ENCODE measurements at regions not wholly inside any gene's neighbourhood (a gene's known extent, or its start where the extent isn't known, plus 50 kb on each side); places are given as distances from the start of the nearest gene placed in this dataset.
"Not testable (repeated sequence)": the region's sequence is repeated elsewhere in the genome, so short reads cannot be mapped to it uniquely, and the experiment has no call there.

DNA sequence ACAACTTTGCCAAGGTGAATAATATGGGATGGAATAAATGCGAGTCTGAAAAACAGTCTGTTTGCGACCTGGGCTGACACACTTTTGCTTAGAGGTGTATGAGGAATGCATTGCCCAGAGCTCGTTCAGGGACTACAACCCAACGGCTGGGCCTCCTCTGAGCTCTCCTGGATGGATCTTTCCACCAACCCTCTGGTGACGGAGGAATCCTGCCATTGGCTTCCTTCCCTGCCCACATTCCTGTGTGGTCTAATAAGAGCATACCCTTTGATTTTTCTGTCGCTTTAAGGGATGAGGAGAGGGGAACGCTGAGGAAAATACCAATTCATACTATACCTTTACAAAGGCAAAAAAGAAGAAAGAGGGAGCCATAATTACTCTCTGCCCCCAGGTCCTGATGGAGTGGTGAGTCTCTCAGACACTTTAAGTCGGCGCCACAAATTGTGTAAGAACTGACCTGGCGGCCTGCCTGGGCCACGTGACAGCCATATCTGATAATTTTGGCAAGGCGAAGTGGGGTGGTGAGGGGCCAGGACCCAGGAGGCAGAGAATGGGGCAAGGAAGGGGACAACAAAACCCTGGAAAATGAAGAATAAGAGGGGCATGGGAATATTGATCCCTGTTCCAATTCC is 265.2 kb upstream of the MSX2 start:
- peaks cover 3% of the 10 kb centered on the region for H3K4me1 Mint-ChIP-seq (ENCODE audit: low read depth)
- no peaks in the 10 kb centered on the region for H3K9me3 Mint-ChIP-seq
- H3K27me3 Mint-ChIP-seq (ENCODE audit: low read depth) = peaks cover 2% of the 10 kb centered on the region
- H3K4me3 Mint-ChIP-seq = no peak overlapping the region
- no peak for DNase-seq (ENCODE audit: low spot score)
- H3K27ac Mint-ChIP-seq = no peak overlapping the region
- no peaks in the 10 kb centered on the region for H3K36me3 Mint-ChIP-seq (ENCODE audit: low read depth)

DNA sequence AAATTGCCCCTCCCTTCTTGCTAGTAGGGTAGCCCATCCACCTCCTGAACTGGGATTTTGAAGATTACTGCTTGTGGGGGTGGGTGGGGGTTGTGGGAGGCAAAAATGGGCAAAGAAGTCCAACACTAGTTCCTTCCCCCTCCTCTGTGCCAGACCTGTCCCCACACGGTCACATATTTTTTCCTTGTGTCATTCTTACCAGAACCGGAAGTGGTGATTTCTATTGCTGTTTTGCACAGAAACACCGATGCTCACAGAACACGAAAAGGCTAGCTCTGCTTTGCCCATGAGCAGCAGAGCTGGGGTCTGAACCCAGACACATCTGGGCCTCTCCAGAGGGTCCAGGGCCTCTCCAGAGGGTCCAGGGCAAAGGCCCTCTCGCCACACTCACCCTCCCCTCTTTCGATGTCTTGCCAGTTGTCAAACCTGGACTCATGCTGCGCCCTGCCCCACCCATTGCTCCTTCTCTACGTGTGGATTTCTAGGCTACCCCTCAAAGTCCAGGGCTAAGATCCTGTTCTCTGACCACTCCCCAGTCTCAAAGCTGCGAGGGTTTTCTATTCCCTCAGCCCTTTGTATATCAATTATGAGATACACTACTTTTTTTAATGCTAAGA is 264.4 kb upstream of the MSX2 start:
- Mint-ChIP-seq H3K27me3 (ENCODE audit: low read depth) (peaks cover 2% of the 10 kb centered on the region), H3K36me3 (ENCODE audit: low read depth) (no peaks in the 10 kb centered on the region), H3K4me1 (ENCODE audit: low read depth) (no peaks in the 10 kb centered on the region), H3K4me3 (no peak overlapping the region), H3K27ac (no peak overlapping the region), H3K9me3 (peaks cover 3% of the 10 kb centered on the region)
- DNase-seq (ENCODE audit: low spot score) = no peak

DNA sequence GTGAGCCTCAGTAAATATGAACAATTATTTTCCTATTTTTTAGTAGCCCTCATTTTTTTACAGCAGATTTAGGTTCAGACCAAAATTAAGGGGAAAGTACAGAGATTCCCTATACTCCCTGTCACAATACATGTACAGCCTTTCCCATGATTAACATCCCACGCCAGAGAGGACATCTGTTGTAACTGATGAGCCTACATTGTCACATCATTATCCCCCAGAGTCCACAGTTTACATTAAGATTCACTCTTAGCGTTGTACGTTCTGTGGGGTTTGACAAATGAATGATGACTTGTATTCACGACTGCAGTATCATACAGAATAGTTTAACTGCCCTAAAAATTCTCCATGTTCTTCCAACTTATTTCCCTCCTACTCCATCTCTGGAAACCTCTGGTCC is 262.3 kb upstream of the MSX2 start:
- Mint-ChIP-seq H3K9me3 (peaks cover 7% of the 10 kb centered on the region), H3K4me1 (ENCODE audit: low read depth) (no peaks in the 10 kb centered on the region), H3K27ac (no peak overlapping the region), H3K27me3 (ENCODE audit: low read depth) (peaks cover 2% of the 10 kb centered on the region), H3K36me3 (ENCODE audit: low read depth) (no peaks in the 10 kb centered on the region), H3K4me3 (no peak overlapping the region)
- DNase-seq (ENCODE audit: low spot score) = no peak

DNA sequence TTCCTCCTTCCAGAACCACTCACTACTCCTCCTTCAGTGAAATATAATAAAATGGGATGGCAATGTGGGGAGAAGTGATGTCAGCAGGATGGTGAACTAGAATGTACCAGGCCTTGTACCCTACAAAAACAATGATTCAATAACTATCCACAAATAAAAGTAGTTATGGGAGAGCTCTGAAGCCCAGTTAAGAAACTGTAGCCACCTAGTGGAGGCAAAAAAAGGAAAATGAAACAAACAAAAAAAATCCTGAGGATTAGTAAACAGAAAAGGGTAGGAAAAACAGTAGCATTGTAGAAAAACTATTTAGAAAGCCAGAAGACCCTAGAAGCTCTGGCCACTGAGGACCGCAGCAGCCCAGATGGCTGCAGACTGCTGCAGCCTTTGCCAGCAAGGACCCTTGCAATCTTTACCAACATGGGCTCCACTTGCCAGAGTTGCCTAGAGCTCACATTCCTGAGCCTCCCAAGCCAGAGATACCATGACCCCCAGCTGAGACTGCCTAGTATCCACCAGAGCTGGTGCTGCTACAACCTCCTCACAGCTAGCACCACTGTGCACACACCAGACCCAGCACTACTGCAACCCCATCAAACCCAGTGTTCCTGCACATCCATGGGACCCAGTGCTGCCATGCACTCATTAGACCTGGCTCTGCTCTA is 259.7 kb upstream of the MSX2 start:
- Mint-ChIP-seq H3K9me3 (peaks cover 7% of the 10 kb centered on the region), H3K4me1 (ENCODE audit: low read depth) (no peaks in the 10 kb centered on the region), H3K27ac (no peak overlapping the region), H3K36me3 (ENCODE audit: low read depth) (no peaks in the 10 kb centered on the region), H3K4me3 (no peak overlapping the region), H3K27me3 (ENCODE audit: low read depth) (peaks cover 2% of the 10 kb centered on the region)
- no peak for DNase-seq (ENCODE audit: low spot score)

DNA sequence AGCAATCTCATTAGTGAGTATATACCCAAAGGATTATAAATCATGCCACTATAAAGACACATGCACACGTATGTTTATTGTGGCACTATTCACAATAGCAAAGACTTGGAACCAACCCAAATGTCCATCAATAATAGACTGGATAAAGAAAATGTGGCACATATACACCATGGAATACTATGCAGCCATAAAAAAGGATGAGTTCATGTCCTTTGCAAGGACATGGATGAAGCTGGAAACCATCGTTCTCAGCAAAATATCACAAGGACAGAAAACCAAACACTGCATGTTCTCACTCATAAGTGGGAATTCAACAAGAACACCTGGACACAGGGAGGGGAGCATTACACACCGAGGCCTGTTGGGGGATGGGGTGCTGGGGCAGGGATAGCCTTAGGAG is 252.9 kb upstream of the MSX2 start:
- H3K9me3 Mint-ChIP-seq = peaks cover 17% of the 10 kb centered on the region
- not testable (repeated sequence) for H3K4me1 Mint-ChIP-seq (ENCODE audit: low read depth); H3K4me3 Mint-ChIP-seq; DNase-seq (ENCODE audit: low spot score); H3K27me3 Mint-ChIP-seq (ENCODE audit: low read depth); H3K27ac Mint-ChIP-seq; H3K36me3 Mint-ChIP-seq (ENCODE audit: low read depth)

DNA sequence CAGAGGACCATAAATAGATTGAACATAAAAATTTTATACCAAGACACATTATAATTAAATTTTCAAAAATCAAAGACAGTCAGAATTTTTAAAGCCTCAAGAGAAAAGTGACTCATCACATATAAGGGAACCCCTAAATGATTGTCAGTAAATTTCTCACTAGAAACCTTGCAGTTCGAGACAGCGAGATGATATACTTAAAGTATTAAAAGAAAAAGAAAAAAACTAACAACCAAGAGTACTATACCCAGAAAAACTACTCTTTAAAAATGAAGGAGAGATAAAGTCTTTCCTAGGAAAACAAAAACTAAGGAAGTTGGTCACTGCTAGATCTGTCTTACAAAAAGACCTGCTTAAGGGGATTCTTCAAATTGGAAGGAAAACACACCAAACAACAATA is 251.4 kb upstream of the MSX2 start:
- Mint-ChIP-seq H3K4me1 (ENCODE audit: low read depth) (no peaks in the 10 kb centered on the region), H3K4me3 (no peak overlapping the region), H3K27ac (no peak overlapping the region), H3K36me3 (ENCODE audit: low read depth) (no peaks in the 10 kb centered on the region), H3K27me3 (ENCODE audit: low read depth) (no peaks in the 10 kb centered on the region), H3K9me3 (peaks cover 17% of the 10 kb centered on the region)
- DNase-seq (ENCODE audit: low spot score) = no peak

DNA sequence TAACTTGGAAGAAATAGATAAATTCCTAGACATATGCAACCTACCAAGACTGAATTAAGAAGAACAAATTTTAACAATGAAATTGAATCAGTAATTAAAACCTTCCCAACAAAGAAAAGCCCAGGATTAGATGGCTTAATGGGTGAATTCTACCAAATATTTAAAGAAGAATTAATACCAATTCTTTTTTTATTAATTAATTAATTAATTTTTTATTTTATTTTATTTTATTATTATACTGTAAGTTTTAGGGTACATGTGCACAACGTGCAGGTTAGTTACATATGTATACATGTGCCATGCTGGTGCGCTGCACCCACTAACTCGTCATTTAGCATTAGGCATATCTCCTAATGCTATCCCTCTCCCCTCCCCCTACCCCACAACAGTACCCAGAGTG is 248.4 kb upstream of the MSX2 start:
- peaks cover 22% of the 10 kb centered on the region for H3K9me3 Mint-ChIP-seq
- not testable (repeated sequence) for H3K4me3 Mint-ChIP-seq; DNase-seq (ENCODE audit: low spot score); H3K36me3 Mint-ChIP-seq (ENCODE audit: low read depth); H3K27ac Mint-ChIP-seq; H3K4me1 Mint-ChIP-seq (ENCODE audit: low read depth); H3K27me3 Mint-ChIP-seq (ENCODE audit: low read depth)

DNA sequence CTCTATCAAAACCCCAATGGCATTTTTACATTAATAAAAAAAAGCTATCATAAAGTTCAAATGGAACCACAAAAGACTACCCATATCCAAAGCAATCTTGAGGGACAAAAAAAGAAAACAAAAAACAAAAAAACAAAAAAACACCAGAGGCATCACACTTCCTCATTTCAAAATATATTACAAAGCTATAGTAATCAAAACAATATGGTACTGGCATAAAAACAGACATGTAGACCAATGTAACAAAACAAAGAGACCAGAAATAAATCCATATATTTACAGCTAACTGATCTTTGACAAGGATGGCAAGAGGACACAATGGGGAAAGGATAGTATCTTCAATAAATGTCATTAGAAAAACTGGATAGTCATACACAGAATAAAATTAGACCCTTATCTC is 245.1 kb upstream of the MSX2 start:
- peaks cover 21% of the 10 kb centered on the region for H3K9me3 Mint-ChIP-seq
- no peaks in the 10 kb centered on the region for H3K27me3 Mint-ChIP-seq (ENCODE audit: low read depth)
- H3K4me3 Mint-ChIP-seq = no peak overlapping the region
- no peaks in the 10 kb centered on the region for H3K4me1 Mint-ChIP-seq (ENCODE audit: low read depth)
- no peak overlapping the region for H3K27ac Mint-ChIP-seq
- no peak for DNase-seq (ENCODE audit: low spot score)
- H3K36me3 Mint-ChIP-seq (ENCODE audit: low read depth) = no peaks in the 10 kb centered on the region

DNA sequence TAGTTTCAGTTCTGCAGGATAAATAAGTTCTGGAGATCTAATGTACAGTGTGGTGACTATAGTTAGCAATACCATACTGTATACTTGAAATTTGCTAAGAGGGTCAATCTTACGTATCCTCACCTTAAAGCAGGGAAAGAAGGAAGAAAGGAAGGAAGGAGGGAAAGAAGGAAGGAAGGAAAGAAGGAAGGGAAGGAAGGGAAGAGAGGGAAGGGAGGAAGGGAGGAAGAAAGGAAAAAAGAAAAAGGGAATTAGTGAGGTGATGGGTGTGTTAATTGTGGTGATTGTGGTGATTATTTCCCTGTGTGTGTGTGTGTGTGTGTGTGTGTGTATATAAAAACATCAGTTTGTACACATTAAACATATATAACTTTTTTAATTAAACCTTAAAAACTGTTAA is 242.6 kb upstream of the MSX2 start:
- H3K27me3 Mint-ChIP-seq (ENCODE audit: low read depth) = no peaks in the 10 kb centered on the region
- H3K36me3 Mint-ChIP-seq (ENCODE audit: low read depth) = no peaks in the 10 kb centered on the region
- H3K27ac Mint-ChIP-seq = no peak overlapping the region
- DNase-seq (ENCODE audit: low spot score) = no peak
- peaks cover 9% of the 10 kb centered on the region for H3K9me3 Mint-ChIP-seq
- no peaks in the 10 kb centered on the region for H3K4me1 Mint-ChIP-seq (ENCODE audit: low read depth)
- no peak overlapping the region for H3K4me3 Mint-ChIP-seq

DNA sequence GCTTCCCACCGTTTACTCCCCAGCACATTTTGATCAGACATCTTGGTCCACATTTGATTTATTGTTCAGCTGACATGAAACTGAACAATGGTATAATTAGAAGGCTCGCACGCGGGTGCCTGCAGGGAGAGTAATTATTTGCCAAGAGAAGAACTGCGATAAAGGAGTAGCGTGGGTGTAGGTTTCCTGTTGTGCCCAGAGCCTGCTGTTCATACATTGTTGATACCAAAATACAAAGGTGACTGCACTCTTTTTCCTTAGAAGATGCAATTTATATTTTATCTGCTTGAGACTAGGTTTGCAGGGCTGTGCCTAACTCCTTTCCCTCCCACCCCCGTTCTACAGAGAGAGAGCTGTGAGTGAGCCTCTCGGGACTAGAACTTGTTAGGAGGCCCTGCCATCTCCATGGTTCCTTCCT is 241.8 kb upstream of the MSX2 start:
- H3K27me3 Mint-ChIP-seq (ENCODE audit: low read depth) = no peaks in the 10 kb centered on the region
- H3K36me3 Mint-ChIP-seq (ENCODE audit: low read depth) = no peaks in the 10 kb centered on the region
- H3K27ac Mint-ChIP-seq = no peak overlapping the region
- peaks cover 9% of the 10 kb centered on the region for H3K9me3 Mint-ChIP-seq
- DNase-seq (ENCODE audit: low spot score) = no peak
- H3K4me3 Mint-ChIP-seq = no peak overlapping the region
- no peaks in the 10 kb centered on the region for H3K4me1 Mint-ChIP-seq (ENCODE audit: low read depth)

DNA sequence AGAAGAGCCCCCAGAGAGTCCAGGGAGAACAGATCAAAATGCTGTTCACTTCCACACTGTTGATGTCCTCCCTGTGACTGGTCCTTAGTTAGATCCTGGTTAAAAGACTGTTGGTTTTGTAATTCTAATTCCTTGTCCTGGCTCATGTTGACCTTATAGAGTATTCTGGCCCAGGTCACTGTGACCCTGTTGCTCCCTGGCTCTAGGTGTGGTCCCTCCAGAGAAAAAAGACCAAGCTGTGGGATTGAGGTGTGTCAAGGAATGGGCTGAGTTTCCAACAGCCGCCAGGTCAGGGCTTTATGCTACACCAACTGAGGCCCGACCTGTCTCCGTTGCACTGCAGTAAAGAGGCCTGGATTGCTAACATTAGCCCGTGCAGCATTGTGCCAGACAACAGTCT is 241.0 kb upstream of the MSX2 start:
- no peak for DNase-seq (ENCODE audit: low spot score)
- no peak overlapping the region for H3K27ac Mint-ChIP-seq
- H3K27me3 Mint-ChIP-seq (ENCODE audit: low read depth) = no peaks in the 10 kb centered on the region

DNA sequence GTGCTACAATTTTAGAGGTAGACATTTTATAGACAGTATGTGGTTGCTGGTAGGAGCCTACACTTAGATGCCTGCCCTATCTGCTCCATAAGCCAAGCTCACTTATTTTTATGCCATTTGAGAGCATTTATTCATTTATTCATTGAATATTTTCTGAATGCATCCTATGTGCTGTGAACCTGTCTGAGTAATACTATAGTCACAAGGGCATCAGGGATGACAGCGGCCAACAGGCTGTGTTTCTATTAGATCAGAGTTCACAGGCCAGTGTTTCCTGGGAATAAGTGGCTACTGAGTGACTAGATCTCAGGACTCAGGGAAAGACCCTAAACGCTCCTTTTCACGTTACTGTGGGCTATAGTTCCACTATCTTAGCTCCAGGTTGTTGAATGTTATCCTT is 235.2 kb upstream of the MSX2 start:
- no peaks in the 10 kb centered on the region for H3K9me3 Mint-ChIP-seq
- DNase-seq (ENCODE audit: low spot score) = no peak

More for the DNA sequence above, 241.0 kb upstream of the MSX2 start:
- Mint-ChIP-seq H3K4me3 (no peak overlapping the region), H3K9me3 (peaks cover 6% of the 10 kb centered on the region), H3K4me1 (ENCODE audit: low read depth) (no peaks in the 10 kb centered on the region), H3K36me3 (ENCODE audit: low read depth) (no peaks in the 10 kb centered on the region)

DNA sequence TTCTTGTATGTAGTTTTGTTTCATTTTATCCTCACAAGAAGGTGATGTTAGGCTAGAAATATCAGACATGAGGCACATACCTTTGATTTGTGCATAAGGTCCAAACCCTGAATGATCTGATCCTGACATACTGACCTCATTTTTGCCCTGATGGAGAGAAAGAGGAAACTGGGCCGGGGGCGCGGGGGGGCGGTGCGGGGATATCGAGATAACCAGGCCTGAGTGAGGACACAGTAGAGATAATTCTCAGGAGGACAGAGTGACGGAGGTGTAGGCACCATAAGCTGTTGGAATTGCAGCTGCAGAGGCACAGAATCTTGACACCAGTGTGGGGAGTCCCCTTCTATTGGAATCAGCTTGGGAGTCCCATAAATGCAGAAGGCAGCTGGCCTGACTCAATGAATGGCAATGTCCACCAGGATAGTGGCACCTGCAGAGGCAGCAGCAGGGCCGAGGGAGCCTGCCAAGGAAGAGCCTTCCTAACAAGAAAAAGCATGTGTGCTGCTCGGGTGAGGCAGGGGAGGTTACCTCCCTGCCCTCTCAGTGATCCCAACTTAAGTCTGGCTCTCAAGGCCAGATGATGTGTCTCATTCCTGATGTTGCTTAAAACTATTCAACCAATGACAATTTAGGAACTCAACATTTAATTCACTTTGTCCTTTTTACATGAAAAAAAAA is 234.3 kb upstream of the MSX2 start:
- Mint-ChIP-seq H3K36me3 (ENCODE audit: low read depth) (no peaks in the 10 kb centered on the region), H3K27me3 (ENCODE audit: low read depth) (no peaks in the 10 kb centered on the region), H3K4me3 (no peak overlapping the region), H3K27ac (no peak overlapping the region), H3K4me1 (ENCODE audit: low read depth) (no peaks in the 10 kb centered on the region), H3K9me3 (no peaks in the 10 kb centered on the region)
- no peak for DNase-seq (ENCODE audit: low spot score)

More for the DNA sequence above, 235.2 kb upstream of the MSX2 start:
- Mint-ChIP-seq H3K4me3 (no peak overlapping the region), H3K4me1 (ENCODE audit: low read depth) (no peaks in the 10 kb centered on the region), H3K36me3 (ENCODE audit: low read depth) (no peaks in the 10 kb centered on the region), H3K27me3 (ENCODE audit: low read depth) (no peaks in the 10 kb centered on the region), H3K27ac (no peak overlapping the region)

DNA sequence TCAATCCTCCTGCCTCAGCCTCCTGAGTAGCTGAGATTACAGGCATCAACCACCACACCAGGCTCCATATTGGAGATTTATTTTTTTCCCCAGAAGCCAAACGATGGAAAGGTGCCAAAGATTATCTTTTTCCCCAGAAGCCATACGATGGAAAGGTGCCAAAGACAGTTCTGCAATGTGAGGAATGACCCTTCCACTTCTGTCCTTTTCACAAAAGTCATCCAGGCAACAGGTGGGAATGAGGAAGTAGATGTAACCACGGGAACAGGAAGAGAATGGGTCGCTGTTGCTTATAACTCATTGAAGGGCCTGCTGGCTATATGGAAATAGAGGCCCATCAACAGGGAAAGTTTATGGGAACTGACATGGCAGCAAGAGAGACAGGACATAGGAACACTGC is 233.7 kb upstream of the MSX2 start:
- no peaks in the 10 kb centered on the region for H3K36me3 Mint-ChIP-seq (ENCODE audit: low read depth)

More for the DNA sequence above, 233.7 kb upstream of the MSX2 start:
- DNase-seq (ENCODE audit: low spot score) = no peak
- no peaks in the 10 kb centered on the region for H3K9me3 Mint-ChIP-seq
- H3K27me3 Mint-ChIP-seq (ENCODE audit: low read depth) = no peaks in the 10 kb centered on the region
- H3K27ac Mint-ChIP-seq = no peak overlapping the region
- no peak overlapping the region for H3K4me3 Mint-ChIP-seq
- H3K4me1 Mint-ChIP-seq (ENCODE audit: low read depth) = no peaks in the 10 kb centered on the region
